ENCODE measurements at regions not wholly inside any gene's neighbourhood (a gene's known extent, or its start where the extent isn't known, plus 50 kb on each side); places are given as distances from the start of the nearest gene placed in this dataset.

DNA sequence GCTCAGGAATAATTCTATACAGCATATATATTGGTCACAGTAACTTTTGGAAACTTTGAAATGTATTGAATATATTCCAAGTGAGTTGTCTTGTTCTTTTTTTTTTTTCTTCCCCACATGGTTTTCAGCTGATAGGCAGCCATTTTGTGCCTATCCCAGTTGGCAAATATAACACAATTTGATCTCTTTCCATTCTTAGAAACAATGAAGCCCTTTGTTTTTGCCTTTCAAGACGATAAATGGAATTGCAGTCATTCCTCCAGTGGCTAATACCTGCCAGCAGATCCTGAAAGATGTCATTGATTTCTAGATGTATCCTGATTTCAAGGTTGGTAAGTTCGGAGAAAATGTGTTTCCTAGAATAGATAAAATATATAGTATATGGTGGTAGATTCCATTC, 951.1 kb upstream of the SLC10A2 start:
- in situ Hi-C loops (cut with MboI; ENCODE audit: low sequenced_read_pairs) = no loop called here

DNA sequence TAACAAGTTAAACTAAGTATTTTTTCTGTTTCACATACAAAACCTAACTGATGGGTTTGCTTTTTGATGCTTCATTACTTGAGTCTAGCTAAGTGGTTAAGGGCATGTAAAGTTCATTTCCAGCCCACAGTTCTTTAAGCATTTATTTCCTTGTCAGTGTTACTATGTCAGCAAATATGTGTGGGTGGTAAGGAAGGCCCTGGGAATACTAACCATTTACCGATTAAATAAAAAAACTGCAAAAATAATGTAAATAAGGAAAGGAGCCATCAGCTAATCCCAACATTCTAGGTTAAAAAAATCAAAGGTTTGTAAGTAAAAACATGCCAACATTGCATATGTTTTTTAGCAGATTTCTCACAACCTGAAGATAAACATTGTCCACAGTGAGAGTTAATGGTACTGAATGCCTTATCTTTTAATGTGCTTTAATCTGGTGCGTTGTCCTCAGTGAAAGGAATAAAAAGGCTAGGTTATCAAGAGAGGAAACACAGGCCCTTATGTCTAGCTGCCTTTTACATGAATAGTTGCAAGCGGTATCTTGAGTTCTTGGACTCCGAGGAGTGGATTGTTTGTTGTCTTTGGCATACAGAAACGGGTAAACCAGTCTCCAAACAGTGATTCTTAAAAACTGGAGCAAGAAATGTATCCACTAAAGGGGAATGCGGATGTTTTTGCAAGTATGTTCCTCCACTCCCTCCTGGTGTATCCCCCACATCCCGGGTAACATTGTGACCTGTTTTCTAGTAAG, 949.6 kb upstream of the SLC10A2 start:
- in situ Hi-C loops (cut with MboI; ENCODE audit: low sequenced_read_pairs) = no loop called here

DNA sequence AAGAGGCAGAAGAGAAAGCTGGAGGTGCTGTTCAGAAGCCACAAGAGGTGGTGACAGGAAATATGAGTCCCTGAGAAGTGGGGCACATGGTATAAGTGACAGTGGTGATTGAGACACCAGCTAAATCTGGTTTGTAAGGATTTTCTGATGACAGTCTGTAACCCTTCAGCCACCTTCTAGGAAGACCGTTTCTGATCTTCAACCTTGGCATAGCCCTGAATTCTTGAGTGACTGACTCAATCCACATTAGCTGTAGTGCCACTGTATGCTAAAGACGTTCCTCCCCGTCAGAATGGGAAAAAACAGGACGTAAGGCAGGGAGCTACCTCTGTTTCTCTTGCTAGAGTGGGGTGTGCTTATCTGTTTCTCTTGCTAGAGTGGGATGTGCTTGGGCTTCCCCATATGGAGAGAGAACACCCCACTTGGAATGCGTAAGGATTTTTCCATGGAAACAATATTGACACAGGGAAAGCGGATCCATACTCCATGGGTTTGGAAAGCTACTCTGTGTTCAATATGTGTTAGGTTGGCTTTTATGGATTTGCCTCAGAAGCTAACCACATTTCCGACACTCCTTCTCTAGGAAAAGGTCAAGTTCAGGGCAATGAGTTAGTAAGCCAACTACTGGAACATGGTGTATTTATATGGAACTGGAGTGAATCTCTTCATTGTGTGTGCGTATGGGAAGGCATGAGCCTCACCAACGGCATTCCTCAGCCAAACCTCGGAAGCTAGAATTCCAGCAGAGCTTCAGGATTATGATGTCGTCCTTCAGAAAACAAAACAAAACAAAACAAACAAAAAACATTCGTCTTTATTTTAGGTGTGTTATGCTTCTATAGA, 948.8 kb upstream of the SLC10A2 start:
- in situ Hi-C loops (cut with MboI; ENCODE audit: low sequenced_read_pairs) = no loop called here

DNA sequence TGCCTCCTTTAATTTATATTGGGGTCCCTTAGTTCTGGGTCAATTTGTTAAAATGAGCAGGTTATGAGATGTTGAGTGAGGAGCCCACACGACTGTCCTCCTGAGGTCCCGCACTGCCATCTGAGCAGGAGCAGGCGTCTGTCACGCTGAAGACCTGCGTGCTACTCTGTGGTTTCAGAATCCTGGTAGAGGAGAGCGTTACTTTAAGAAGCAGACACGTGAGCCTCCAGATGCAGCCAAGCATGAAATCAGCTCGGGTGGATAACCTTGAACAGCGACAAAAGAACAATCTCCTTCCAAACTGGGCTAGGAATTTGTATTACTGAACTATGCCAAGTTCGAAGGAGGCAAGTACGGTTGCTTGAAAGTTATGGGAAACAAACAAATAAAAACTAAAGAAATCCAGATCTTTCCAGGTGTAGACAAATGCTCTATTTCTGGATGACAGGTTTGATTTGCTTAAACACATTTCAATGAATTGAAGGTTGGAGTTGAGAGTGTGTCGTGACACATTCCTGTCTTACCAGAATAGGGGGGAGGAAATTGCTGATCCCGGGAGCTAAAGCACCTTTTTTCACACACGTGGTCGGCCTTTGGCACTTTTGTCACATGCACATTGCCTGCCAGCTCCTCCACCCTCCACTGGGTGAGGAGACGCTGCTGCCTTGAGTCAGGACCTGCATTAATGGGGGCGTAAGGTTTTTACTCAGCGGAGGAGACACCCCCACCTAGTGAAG, 945.5 kb upstream of the SLC10A2 start:
- in situ Hi-C loops (cut with MboI; ENCODE audit: low sequenced_read_pairs) = no loop called here

DNA sequence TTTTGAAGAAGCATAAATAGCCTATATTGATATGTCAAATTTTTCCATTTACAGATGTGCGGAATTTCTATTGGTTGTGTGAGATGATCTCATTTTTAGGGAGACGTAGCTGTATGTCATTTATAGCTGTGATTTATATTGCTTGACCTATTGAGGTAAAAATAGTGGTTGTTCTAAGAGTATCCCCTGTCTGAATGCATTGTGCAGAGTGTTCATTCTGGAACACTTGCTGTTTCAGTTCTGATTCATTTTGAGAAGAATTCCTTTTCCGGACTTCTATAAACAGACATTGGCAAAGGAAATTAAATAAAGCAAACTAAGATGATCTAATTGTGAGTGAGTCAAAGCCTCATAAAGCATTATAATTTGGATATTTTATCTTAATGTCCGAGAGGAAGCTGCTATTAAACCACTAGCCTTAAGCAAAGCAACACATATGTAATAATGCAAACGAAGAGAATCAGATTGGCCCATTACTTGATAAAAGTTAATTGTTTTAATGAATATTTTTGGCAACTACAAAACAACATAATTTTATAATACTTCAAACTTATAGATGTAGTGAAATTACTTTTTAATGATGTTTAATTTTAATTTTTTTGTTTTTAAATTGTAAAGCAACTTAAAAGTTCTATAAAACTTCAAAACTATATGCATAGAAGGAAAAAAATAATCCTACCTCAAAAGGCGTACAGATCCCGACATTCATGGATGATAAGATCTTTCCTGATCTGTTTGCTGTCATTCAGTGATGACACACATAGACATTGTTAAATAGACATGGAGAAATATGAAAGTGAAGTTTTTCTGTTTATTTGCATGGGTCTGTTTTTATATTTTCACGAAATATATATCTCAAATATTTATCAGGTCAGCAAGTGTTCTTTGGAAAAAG, 942.6 kb upstream of the SLC10A2 start:
- in situ Hi-C loops (cut with MboI; ENCODE audit: low sequenced_read_pairs) = no loop called here

DNA sequence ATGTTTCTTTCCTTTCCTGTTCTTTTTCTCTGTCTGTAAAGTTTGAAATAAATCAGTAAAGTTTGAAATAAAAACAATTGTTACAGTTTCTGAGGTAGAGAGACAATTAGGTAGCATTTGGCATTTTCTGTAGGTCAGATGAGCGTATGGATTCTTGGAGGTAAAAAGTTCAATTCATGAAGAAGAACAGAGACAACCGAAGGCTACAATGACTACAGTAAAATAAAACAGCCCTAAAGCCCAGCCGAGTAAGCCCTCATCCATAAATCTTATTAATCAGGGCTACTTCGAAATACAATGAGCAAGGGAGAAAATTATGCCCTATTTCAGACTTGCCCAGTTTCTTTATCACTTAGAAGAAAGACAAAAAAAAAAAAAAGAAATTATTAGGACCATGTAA, 941.9 kb upstream of the SLC10A2 start:
- in situ Hi-C loops (cut with MboI; ENCODE audit: low sequenced_read_pairs) = no loop called here

DNA sequence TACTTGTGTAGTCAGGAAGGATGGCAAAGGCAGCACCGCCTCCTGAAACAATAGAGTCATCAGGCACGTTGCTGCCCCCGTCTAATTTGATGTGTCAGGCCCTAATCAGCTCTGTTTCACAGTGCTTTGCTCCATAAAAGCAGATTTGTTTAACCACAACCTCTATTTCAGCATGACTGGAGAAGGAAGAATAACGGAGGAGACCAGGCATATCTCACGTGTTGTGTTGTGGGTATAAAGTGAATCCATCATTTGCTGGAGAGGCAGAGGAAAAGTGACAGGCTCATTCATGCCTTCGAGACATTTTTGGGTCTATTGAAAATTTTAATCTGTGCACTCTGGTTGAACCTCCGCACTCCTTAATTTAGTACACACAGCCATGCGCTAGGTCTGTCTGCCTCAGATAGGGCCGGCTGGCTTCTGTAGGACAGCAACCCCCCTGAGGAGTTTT, 940.4 kb upstream of the SLC10A2 start:
- in situ Hi-C loops (cut with MboI; ENCODE audit: low sequenced_read_pairs) = no loop called here

DNA sequence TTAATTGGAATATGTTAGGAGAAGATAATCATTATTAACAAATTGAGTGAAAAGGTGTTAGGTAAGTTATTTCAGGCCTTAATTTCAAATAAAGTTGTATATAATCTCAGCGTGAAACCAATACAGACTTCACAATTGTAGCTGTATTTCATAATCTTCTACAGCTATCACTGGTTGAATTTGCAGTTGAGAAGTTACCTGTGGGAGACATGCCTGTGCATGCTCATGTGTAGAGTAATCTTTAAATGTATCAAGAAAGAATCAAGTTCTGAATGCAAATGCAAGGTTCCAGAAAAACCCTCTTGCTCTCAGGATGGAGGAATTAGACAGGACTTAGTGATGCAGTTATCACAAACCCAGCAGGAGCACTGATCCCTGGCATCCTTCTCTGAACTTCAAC, 938.4 kb upstream of the SLC10A2 start:
- in situ Hi-C loops (cut with MboI; ENCODE audit: low sequenced_read_pairs) = no loop called here

DNA sequence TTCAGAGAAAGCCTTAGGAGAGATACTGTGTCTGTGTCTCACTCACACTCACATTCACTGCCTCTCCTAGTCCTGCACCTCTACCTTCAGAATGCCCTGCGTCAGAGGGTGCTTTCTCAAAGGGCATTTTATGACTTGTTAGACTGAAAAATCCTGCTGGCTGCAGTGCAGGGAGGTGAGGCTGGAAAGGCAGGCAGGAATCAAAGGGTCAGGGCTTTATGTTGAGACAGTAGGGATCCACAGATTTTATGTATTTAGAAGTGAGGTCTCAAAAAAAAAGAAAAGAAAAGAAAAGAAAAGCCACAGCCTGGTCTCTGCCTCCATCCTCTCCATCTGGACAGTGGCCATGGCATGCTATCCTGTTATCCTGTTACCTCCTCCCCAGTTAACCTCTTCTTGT, 936.0 kb upstream of the SLC10A2 start:
- in situ Hi-C loops (cut with MboI; ENCODE audit: low sequenced_read_pairs) = no loop called here

DNA sequence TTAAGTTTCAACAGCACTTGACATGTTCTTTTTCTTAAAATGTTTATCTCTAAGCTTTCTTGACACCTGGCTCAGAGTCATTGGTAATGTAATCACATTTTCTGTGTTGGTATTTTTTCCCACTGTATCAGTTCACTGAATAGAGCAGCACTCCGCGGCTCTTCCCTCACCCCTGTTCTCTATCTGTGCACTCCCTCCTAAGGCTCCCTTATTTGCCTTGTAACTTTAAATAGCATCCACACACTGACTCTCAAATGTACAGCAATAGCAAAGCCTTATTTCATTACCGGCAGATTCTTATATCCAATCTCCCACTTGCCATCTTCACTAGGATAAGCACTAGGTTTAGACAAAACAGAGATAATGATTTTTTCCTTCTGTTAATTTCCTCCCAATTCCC, 935.5 kb upstream of the SLC10A2 start:
- in situ Hi-C loops (cut with MboI; ENCODE audit: low sequenced_read_pairs) = no loop called here

DNA sequence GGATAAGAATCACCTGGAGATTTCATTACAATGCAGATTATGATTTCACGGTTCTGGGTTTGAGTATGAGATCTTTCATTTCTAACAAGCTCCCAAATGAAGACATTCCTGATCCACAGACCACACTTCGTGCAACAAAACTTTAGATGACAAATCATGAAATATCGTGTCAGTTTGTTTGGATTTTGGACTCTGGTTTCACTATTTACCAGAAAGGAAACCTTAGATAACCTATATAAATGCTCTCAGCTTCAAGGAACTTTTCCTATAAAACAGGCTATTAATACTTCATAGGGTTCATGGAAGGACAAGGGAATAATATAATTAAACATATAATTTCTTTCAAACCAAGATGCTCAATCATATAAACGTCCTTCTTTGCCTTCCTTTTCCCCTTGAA, 930.5 kb upstream of the SLC10A2 start:
- in situ Hi-C loops (cut with MboI; ENCODE audit: low sequenced_read_pairs) = no loop called here

DNA sequence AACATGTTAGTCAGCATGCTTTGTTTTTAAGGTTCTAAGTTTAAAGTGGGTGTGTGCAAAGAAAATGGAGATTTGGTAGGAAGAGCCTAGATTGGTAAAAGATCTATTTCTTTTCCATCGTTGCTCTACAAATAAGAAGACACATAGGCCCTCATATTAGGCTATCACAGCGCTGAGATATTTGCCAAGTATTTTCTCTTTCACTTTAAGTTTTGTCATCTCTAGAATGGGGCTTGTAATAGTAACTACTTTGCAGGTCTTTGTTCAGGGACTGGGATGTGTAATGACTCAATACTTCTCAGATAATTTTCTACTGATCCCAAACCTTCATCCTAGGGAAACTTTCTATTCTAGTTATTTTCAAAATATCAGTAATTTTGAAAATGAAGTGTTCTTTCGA, 917.7 kb upstream of the SLC10A2 start:
- in situ Hi-C loops (cut with MboI; ENCODE audit: low sequenced_read_pairs) = no loop called here

DNA sequence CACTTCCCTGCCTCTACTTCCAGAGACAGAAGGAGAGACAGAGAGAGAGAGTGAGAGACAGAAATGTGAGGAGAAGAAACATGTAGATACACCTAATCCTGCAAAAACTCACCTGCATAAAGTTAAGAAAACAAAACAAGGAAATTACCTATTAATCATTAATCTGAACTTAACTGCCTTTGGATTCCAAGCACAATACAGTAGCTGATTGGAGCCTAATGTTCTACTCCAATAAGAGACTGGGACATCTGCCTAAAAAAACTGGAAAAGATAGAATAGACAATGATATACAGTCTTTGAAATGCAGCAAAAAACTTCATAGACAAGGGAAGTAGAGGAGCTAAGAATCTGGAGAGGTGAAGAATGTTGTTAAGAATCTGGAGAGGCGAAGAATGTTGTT, 910.2 kb upstream of the SLC10A2 start:
- in situ Hi-C loops (cut with MboI; ENCODE audit: low sequenced_read_pairs) = no loop called here

DNA sequence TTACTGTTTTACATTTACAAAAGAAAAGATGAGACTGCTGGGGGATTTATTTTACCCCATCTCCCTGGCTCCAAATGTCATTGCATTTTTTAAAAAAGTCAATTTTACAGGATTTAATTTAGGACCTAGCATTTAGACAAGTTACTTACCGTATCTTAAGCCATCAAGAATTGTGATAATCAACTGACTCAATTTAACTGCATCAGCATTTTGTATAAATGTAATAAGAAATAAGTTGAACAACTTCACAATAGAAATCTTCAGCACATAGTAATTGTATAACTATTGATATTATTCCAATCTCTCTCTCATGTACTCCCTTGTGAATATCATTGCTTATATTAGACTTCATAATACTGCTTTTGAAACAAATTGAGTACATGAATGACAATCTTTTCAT, 907.5 kb upstream of the SLC10A2 start:
- in situ Hi-C loops (cut with MboI; ENCODE audit: low sequenced_read_pairs) = no loop called here

DNA sequence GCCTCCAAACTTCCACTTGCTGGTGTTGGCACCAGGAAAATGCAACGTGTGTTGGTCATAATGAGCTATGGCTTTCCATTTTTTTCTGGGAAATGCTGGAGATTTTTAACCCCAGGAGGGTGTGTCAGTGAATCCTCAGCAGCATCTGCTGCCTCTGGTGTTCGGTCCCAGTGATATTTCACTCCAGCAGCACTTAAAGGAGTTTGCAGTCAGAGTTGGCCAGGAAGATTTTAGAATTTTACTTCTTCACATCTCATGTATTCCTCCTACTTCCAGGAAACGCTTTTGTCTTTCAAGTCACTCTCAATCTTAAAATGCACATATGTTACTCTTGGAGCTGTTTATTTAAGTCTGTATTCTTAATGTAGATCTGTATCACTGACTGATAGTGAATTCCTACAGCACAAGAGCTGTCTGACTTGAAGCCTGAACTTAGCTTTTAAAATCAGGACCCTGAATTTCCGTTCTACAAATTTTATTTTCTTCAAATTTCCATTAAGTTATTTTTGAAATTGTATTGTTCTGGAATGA, 903.4 kb upstream of the SLC10A2 start:
- in situ Hi-C loops (cut with MboI; ENCODE audit: low sequenced_read_pairs) = no loop called here

DNA sequence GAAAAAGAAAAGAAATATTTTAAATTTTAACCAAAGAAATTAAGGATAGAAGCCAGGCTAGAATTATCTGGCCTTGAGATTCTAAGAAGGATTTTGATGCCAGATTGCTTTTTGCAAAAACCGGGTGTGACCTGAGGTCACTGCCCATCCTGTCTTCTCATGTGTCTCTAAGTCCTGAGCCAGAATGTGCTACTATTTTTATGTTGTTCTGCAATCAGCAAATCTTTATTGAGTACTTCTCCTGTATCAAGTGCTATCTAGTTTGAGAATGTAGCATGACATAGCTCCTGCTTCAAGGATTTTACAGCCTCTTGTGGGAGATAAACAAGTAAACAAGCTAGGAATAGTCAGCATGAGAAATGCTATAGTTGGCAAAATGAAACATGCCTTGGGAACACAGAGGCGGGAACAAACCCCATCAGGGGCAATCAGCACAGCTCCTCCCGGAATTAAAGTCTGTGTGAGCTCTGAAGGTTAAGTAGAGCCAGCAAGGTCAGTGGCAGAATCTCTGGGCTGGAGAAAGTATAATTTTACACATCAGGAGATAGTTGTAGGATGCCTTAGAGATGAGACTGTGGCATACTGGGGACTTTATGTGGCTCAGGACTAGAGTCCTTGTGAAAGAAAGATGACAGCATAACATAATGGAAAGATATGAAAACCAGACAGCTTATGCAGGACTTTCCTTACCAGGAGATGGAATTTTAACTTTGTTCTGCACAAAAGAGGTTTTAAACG, 899.5 kb upstream of the SLC10A2 start:
- in situ Hi-C loops (cut with MboI; ENCODE audit: low sequenced_read_pairs) = no loop called here

DNA sequence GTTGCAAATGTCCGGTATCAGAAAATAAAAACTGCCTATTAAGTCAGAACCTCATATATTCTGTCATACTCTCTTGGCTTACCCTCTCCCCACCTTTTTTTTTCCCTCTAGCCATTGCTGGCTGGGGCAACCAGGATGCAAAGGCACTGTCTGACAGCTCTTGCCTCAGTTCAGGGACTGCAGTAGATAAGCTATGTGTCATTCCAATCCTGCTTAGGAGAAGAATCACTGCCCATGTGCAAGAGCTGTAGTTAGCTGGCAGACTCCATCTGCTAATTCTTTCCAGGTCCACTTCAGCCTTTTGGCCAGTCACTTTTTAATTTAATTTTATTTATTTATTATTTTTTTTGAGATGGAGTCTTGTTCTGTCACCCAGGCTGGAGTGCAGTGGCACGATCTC, 895.6 kb upstream of the SLC10A2 start:
- in situ Hi-C loops (cut with MboI; ENCODE audit: low sequenced_read_pairs) = no loop called here

DNA sequence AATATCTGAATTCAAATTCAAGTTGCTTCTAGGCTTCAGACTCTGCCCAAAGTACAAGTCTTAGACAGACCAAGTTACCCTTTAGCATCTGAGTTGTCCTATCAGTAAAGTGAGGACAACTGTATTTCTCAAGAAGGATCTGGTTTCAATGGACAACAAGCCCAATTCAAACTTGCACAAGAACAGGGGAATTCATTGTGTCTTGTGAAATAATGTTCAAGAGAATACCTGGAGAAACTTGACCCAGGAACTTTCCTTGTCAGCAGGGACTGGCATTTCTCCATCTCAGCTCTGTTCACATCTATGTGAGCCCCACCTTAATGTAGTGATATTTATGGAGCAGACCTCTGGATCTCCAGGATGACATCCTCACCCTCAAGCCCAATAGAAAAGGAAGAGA, 894.9 kb upstream of the SLC10A2 start:
- in situ Hi-C loops (cut with MboI; ENCODE audit: low sequenced_read_pairs) = no loop called here

DNA sequence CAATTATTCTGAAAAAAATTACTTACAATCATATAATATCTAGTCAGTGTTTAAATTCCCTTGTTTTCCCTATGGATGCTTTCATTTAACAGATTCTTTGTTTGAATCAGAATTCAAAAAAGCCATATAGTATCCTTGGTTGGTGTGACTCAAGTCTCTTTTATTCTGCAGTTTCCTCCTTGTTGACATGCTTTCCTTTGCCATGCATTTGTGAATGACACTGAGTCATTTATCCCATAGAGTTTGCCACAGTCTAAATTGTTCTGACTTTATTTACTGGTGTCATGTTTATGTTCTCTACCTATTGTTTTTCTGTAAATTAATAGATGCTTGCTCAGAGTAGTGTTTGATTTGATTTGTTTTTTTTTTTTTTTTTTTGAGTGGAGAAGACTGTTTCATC, 893.8 kb upstream of the SLC10A2 start:
- in situ Hi-C loops (cut with MboI; ENCODE audit: low sequenced_read_pairs) = no loop called here

DNA sequence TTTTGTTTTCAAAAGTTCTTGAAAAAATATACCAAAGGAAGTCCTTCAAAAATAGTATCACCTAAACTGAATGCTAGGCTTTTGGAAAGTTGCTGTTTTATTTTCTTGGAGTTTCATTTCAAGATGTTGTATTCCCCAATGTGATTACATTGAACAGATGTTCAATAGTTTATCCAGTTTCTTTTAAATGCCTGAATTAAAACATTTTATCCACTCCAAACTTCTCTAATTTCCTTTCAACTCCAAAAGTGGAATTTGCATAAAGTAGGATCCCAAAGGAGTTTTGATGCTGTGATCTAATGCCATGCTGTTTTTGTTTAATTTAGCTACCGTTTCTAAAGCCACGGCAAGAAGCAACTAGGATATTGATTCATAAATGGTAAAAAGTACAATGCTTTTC, 892.5 kb upstream of the SLC10A2 start:
- in situ Hi-C loops (cut with MboI; ENCODE audit: low sequenced_read_pairs) = no loop called here

Data from HL-60/S4 (cell line).